ENCODE measurements at regions not wholly inside any gene's neighbourhood (a gene's known extent, or its start where the extent isn't known, plus 50 kb on each side); places are given as distances from the start of the nearest gene placed in this dataset.
"Not testable (repeated sequence)": the region's sequence is repeated elsewhere in the genome, so short reads cannot be mapped to it uniquely, and the experiment has no call there.

DNA sequence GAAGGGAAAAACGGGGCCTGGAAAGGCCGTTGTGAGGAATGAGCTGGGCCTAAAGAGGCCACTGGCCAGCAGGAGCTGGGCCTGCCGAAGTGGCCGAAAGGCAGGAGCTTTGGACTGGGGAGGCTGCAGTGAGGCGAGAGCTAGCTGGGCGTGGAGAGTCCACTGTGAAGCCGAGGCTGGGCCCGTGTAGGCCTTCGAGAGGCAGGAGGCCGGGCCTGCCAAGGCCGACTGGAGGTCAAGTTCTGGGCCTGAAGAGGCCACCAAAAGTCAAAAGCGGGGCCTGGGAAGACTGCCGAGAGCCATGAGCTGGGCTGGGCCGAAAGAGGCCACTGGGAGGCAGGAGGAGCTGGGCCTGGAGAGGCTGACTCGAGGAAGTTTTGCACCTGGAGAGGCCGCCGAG is 69.6 kb upstream of the COBL start:
- not testable (repeated sequence) for TF ChIP-seq POLR2A (IDR thresholded peaks at IDR 0.05)
- TF ChIP-seq, protein P1, sequence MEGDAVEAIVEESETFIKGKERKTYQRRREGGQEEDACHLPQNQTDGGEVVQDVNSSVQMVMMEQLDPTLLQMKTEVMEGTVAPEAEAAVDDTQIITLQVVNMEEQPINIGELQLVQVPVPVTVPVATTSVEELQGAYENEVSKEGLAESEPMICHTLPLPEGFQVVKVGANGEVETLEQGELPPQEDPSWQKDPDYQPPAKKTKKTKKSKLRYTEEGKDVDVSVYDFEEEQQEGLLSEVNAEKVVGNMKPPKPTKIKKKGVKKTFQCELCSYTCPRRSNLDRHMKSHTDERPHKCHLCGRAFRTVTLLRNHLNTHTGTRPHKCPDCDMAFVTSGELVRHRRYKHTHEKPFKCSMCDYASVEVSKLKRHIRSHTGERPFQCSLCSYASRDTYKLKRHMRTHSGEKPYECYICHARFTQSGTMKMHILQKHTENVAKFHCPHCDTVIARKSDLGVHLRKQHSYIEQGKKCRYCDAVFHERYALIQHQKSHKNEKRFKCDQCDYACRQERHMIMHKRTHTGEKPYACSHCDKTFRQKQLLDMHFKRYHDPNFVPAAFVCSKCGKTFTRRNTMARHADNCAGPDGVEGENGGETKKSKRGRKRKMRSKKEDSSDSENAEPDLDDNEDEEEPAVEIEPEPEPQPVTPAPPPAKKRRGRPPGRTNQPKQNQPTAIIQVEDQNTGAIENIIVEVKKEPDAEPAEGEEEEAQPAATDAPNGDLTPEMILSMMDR (IDR thresholded peaks at IDR 0.05), result not testable (repeated sequence)

Data from breast epithelium (tissue), 3 donors.